KMS-11 (cell line): ENCODE measurements at regions not wholly inside any gene's neighbourhood (a gene's known extent, or its start where the extent isn't known, plus 50 kb on each side); places are given as distances from the start of the nearest gene placed in this dataset.
A peak's percentile ranks its signal among the peaks of the same experiment; 100 is the strongest.

Experiments
- H2AFZ ChIP-seq: fragments of 200-600 bp; sonication (generic); 2 replicates; pipeline ENCODE4 v1.6.1; 2016; ENCODE audit warnings: antibody characterized with exemption, mixed run types, low read depth
- H3K27ac ChIP-seq: fragments of 200-600 bp; sonication (generic); 2 replicates; pipeline ENCODE4 v1.6.1; 2016; ENCODE audit warnings: mild to moderate bottlenecking, mixed run types
- H3K27me3 ChIP-seq: fragments of 200-600 bp; sonication (generic); 2 replicates; pipeline ENCODE4 v1.6.1; 2017; ENCODE audit warnings: mild to moderate bottlenecking, low read depth, mixed run types, moderate library complexity; ENCODE audit not compliant: insufficient read depth
- H3K36me3 ChIP-seq: fragments of 200-600 bp; sonication (generic); 2 replicates; pipeline ENCODE4 v1.6.1; 2017; ENCODE audit warnings: mild to moderate bottlenecking, mixed run types; ENCODE audit not compliant: insufficient read depth
- H3K4me1 ChIP-seq: fragments of 200-600 bp; sonication (generic); 2 replicates; pipeline ENCODE4 v1.6.1; 2016; ENCODE audit warnings: mild to moderate bottlenecking, low read depth, mixed run types; ENCODE audit not compliant: poor library complexity, severe bottlenecking
- H3K4me2 ChIP-seq: fragments of 200-600 bp; sonication (generic); 2 replicates; pipeline ENCODE4 v1.7.0; 2016; ENCODE audit warnings: mild to moderate bottlenecking, mixed run types
- H3K4me3 ChIP-seq: fragments of 200-600 bp; sonication (generic); IDR thresholded peaks from 2 replicates; pipeline ENCODE4 v1.6.1; 2017; ENCODE audit warnings: low read depth, low read length, mixed read lengths; ENCODE audit not compliant: insufficient read depth
- H3K79me2 ChIP-seq: fragments of 200-600 bp; sonication (generic); 2 replicates; pipeline ENCODE4 v1.6.1; 2016; ENCODE audit warnings: low read depth, mixed run types; ENCODE audit not compliant: insufficient read depth
- H3K9ac ChIP-seq: fragments of 200-600 bp; sonication (generic); 2 replicates; pipeline ENCODE4 v1.6.1; 2016; ENCODE audit warnings: mild to moderate bottlenecking, mixed run types
- H4K20me1 ChIP-seq: fragments of 200-600 bp; sonication (generic); 2 replicates; pipeline ENCODE4 v1.6.1; 2016; ENCODE audit warnings: mild to moderate bottlenecking, mixed run types; ENCODE audit not compliant: insufficient read depth
- TF ChIP-seq, protein P1 (sequence below): fragments of 200-600 bp; sonication (generic); conservative IDR thresholded peaks from 2 replicates; pipeline ENCODE4 v1.6.1; 2017; ENCODE audit warnings: low read depth, mild to moderate bottlenecking, antibody characterized with exemption, low read length, moderate library complexity, mixed read lengths

DNA sequence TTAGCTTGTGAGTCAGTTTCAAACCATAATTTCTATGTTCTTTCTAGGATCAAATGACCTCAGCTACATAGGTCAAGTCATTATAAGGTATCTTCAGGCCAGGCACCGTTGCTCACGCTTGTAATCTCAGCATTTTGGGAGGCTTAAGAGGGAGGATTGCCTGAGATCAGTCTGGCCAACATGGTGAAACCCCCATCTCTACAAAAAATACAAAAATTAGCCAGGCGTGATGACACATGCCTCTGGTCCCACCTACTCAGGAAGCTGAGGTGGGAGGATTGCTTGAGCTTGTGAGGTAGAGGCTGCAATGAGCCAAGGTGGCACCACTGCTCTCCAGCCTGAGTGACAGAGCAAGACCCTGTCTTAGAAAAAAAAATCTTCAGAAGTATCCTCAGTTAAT is 362.3 kb downstream of the GATA3 start:
- Histone ChIP-seq H3K36me3 (no peaks in the 10 kb centered on the region), H3K79me2 (no peaks in the 10 kb centered on the region), H3K27me3 (no peaks in the 10 kb centered on the region), H3K4me2 (peak overlapping the region; percentile 26; the same call in 1 of the 2 replicates), H2AFZ (no peak overlapping the region), H4K20me1 (no peaks in the 10 kb centered on the region), H3K9ac (no peak overlapping the region), H3K27ac (no peak overlapping the region; the same call in 1 of the 2 replicates), H3K4me1 (peaks cover 22% of the 10 kb centered on the region), H3K4me3 (no peak overlapping the region)
- TF ChIP-seq, protein P1, sequence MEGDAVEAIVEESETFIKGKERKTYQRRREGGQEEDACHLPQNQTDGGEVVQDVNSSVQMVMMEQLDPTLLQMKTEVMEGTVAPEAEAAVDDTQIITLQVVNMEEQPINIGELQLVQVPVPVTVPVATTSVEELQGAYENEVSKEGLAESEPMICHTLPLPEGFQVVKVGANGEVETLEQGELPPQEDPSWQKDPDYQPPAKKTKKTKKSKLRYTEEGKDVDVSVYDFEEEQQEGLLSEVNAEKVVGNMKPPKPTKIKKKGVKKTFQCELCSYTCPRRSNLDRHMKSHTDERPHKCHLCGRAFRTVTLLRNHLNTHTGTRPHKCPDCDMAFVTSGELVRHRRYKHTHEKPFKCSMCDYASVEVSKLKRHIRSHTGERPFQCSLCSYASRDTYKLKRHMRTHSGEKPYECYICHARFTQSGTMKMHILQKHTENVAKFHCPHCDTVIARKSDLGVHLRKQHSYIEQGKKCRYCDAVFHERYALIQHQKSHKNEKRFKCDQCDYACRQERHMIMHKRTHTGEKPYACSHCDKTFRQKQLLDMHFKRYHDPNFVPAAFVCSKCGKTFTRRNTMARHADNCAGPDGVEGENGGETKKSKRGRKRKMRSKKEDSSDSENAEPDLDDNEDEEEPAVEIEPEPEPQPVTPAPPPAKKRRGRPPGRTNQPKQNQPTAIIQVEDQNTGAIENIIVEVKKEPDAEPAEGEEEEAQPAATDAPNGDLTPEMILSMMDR: no peak

DNA sequence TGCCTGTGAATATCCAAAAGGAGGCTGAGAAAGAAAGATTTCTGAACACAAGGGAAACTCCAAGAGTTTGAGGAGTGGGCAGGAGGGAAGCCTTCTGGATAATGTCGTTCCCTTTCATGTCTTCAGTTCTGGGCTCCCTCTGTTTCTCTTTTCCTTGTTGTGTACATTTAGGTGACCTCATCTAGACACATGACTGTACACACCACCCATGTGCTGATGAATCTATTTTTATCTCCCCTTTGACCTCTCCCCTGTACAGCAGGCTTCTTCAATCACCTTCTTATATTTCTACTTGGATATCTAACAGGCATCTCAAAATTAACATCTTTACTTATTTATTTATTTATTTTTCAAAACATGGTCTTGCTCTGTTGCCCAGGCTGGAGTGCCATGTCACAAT is 363.1 kb downstream of the GATA3 start:
- H3K4me2 ChIP-seq: no peak overlapping the region
- H3K79me2 ChIP-seq: no peaks in the 10 kb centered on the region
- no peaks in the 10 kb centered on the region for H3K36me3 ChIP-seq
- H2AFZ ChIP-seq: no peak overlapping the region
- H4K20me1 ChIP-seq: no peaks in the 10 kb centered on the region
- no peaks in the 10 kb centered on the region for H3K27me3 ChIP-seq
- TF ChIP-seq, protein P1: no peak
- no peak overlapping the region for H3K4me3 ChIP-seq
- no peak overlapping the region for H3K27ac ChIP-seq
- H3K4me1 ChIP-seq: peaks cover 22% of the 10 kb centered on the region
- H3K9ac ChIP-seq: no peak overlapping the region

DNA sequence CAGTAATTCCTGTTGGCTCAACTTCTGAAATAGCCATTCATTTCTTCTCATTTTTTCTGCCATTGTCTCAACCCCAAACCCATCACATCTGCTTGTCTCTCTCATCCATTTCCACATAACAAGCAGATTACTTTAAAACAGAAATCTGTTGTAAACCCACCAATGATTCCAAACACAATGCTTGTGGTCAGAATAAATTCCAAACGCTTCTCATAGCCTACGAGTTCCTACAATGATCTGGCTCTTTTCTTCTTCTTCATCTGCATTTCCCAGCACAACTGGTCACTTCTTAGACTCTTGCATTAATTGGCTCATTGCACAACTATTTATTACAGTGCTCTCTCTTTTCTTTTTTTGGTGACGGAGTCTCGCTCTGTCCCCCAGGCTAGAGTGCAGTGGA is 364.1 kb downstream of the GATA3 start:
- TF ChIP-seq, protein P1: no peak
- no peak overlapping the region for H2AFZ ChIP-seq
- no peaks in the 10 kb centered on the region for H3K36me3 ChIP-seq
- H3K27ac ChIP-seq: no peak overlapping the region
- no peak overlapping the region for H3K4me3 ChIP-seq
- H3K79me2 ChIP-seq: no peaks in the 10 kb centered on the region
- no peaks in the 10 kb centered on the region for H4K20me1 ChIP-seq
- H3K9ac ChIP-seq: no peak overlapping the region
- H3K4me2 ChIP-seq: no peak overlapping the region
- no peaks in the 10 kb centered on the region for H3K27me3 ChIP-seq
- H3K4me1 ChIP-seq: peaks cover 22% of the 10 kb centered on the region

DNA sequence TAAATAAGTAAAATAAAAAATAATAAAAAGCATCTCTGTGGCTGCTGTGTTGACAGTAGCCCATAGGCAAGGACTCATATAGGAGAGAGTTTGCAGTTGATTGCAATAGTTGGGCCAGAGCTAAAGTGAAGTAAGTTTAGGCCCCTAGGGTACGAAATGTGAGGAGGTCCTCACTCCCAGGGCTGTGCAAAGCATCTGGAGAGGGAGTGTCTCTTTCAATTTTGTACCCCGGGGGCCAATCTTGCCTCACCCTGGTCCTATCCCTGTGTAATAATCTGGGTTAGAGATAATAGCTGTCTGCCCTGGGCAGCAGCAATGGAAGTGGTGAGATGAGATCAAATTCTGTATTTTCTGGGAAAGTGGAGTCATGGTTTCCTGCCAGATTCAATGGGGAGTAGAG is 365.7 kb downstream of the GATA3 start:
- no peak overlapping the region for H2AFZ ChIP-seq
- H3K36me3 ChIP-seq: no peaks in the 10 kb centered on the region
- H3K79me2 ChIP-seq: no peaks in the 10 kb centered on the region
- no peak overlapping the region for H3K9ac ChIP-seq
- H3K27me3 ChIP-seq: no peaks in the 10 kb centered on the region
- TF ChIP-seq, protein P1: no peak
- no peaks in the 10 kb centered on the region for H4K20me1 ChIP-seq
- no peak overlapping the region for H3K4me3 ChIP-seq
- no peak overlapping the region for H3K4me2 ChIP-seq
- H3K4me1 ChIP-seq: peaks cover 22% of the 10 kb centered on the region
- no peak overlapping the region for H3K27ac ChIP-seq
